GM19193 (cell line): ENCODE measurements at regions not wholly inside any gene's neighbourhood (a gene's known extent, or its start where the extent isn't known, plus 50 kb on each side); places are given as distances from the start of the nearest gene placed in this dataset.

ENCODE experiments used
- POLR2A ChIP-seq: IDR thresholded peaks from 4 replicates; pipeline ENCODE4 v1.6.1; 2011; ENCODE audit not compliant: insufficient read depth, insufficient read length; ENCODE audit errors: extremely low read depth

DNA sequence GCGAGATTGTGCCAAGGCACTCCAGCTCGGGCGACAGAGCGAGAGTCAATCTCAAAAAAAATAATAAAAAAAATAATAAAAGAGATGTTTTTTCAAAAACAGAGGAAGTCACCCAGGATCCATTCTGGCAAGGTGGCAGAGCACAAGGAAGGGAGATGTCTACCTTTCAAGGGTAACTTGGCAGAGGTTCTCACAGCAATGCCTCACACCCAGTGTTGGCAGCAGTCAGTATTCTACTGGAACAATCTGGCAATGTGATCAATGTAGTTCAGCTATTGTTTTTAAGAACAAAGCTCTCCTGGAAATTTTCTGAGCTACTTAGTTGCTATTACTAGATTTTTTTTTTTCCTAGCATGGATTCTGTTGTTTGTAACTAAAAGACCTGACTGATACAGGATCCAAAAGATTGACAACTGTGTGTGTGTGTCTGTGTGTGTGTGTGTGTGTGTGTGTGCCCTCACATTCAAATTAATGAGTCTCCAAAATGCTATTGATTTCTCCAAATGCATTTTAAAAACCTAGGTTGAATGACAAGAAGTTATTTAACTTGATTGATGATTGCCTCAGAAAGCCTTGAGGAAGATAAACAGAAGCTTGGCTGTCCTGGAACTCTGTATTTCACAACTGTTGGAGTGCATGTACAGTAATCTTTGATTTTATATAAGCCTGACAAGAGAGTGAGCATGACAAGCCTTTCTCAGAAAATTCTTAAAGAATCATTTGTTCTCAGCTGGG, 114.1 kb upstream of the RREB1 start:
- TF ChIP-seq POLR2A: no peak

DNA sequence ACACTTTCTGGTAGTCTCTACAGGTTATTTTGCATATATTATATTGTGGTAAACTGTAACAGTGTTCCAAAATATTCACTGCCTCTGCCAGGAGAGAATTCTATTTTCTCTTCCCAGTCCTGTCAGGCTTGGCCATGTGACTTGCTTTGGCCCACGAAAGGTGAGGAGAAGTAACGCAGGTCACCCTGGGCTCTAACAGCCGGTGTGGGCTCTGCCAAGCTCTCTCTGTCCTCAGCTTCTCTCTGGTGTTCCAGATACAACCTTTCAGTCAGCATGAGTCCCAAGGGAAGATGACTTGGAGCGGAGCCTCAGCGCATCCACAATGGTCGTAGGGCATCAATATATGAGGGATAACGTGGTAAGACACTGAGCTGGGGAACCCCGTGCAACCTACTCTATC, 113.0 kb upstream of the RREB1 start:
- no peak for TF ChIP-seq POLR2A

DNA sequence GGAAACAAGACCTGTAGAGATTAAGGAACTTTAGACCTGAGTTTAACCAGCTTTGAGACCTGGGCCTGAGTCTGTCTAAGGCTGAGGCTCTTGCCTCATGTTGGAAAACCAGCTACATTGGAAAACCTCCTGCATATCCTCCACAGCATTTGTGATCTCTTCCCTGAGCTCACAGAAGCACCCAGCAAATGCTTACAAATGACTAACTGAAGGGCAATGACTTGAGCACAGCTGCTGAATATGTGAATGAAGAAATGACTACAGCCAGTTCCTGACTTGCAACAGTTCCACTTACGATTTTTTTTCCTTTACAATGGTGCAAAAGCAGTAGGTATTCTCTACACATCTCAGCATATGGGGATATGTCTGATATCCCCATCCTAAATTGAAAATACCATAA, 112.4 kb upstream of the RREB1 start:
- no peak for TF ChIP-seq POLR2A

DNA sequence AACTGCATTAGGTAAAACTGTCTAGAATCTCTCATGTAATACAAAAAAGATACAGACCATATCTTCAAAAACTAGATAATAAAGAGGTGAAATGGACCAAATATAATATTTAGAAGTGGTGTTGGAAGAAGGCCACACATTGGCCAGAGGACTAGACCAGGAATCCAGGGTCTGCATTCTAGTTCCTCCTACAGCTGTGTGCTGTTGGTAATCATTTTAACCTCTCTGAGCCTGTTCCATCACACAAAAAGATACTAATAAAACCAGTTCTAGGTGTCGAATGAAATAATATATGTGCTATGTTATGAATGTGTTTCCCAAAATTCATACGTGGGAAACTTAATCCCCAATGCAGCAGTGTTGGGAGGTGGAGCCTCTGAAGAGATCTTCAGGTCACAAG, 111.6 kb upstream of the RREB1 start:
- no peak for TF ChIP-seq POLR2A

DNA sequence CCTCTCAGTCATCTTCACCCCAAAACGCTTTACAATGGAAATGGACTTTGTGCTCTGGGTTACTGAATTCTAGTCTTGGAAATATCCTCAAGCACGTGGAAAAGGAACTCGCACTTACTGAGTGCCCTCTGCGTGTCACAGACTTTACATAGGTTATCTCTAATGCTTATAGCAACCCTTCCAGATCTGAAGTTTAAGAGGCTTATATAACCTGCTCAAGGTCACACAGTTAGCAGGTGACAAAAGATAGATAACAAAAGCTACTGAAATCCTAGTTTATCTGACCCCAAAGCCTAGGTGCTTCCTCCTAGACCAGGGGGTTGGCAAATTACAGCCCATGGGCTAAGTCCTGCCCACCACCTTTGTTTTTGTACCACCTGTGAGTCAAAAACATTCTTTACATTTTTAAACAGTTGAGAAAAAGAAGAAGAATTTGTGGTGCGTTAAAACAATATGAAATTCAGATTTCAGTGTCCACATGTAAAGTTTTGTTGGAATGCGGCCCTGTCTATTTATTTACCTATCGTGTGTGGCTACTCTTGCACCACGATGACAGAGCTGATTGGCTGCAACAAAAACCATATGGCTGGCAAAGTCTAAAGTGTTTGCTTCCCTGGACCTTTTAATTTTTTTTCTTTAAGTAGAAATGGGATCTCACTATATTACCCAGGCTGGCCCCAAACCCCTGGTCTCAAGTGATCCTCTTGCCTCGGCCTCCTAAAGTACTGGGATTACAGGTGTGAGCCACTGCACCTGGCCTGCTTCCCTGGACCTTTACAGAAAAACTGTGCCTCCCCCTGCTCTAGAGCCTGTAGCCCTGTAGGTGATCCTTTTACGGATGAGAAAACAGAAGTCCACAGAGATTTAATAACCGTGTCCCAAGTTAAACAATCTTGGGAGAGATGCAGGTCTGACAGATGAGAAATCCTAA, 110.2 kb upstream of the RREB1 start:
- no peak for TF ChIP-seq POLR2A

DNA sequence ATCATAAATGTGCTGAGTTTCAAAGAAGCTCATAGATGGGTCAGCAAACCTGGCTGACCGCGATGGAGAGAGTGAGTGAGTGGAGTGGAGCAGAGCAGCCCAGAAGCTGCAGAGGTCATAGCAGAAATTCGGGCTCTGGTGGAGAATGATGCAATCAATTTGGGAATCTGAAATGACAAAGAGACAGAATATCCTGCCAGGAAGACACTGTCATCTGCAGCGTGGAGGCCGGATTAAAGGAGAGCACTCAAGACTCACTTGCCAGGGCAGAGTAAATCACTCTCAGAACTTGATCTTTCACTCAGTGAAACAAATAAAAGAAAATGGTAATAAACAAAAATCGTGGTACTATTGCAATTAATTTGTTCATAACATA, 109.6 kb upstream of the RREB1 start:
- TF ChIP-seq POLR2A: no peak

DNA sequence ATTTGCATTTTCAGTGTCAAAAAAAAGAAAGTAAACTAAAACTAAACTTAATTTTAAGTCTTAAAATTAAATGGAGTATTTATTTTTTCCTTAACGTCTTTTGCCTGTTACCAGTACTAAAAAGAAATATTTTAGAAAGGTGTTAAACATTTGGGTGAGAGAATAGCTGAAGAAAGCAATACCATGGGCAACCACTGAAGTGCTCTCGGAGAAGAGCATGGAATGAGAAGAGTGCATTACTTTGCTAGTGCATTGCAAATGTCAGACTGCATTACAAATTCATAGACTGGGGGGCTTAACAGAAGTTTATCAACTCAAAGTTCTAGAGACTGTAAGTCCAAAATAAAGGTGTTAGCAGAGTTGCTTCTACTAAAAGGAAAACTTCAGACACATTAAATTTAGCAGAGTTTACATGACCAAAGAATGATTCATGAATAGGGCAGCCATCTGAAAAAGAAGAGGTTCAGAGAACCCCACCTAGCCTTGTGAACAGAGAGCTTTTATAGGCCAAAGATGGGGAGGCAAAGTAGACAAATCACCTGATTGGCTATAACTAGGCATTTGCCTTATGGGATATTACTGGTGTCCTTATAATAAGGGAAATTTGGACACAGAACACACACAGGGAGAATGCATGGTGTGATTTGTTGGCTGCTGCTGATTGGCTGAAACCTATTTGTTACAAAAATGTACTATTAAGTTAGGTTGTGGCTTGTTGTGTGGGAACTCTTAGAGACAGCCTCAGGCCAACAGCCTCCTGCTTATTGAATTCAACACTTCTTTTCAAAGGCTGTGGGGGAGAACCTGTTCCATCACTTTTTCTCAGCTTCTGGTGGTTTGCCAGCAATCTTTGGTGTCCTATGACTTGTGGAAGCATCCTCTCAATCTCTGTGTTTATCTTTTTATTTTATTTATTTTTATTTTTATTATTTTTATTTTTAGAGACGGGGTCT, 106.7 kb upstream of the RREB1 start:
- no peak for TF ChIP-seq POLR2A

DNA sequence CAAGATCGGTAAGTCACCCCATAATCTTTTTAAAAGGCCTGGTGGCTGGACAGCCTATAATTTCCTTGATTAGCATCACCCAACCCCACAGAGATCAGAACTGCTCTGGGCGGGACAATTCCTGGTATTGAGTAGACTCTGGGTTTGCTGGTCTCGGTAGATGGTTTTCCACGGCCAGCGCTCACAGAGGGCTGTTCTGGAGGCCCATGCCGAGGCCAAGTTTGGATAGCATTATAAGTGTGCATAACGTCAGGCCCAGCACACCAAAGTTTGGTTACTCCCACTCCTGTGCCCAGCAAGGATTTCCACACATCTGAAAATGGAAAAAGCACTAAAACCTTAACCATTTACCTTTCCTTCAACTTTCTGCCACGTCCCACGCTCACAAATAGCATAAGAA, 104.7 kb upstream of the RREB1 start:
- TF ChIP-seq POLR2A: no peak

DNA sequence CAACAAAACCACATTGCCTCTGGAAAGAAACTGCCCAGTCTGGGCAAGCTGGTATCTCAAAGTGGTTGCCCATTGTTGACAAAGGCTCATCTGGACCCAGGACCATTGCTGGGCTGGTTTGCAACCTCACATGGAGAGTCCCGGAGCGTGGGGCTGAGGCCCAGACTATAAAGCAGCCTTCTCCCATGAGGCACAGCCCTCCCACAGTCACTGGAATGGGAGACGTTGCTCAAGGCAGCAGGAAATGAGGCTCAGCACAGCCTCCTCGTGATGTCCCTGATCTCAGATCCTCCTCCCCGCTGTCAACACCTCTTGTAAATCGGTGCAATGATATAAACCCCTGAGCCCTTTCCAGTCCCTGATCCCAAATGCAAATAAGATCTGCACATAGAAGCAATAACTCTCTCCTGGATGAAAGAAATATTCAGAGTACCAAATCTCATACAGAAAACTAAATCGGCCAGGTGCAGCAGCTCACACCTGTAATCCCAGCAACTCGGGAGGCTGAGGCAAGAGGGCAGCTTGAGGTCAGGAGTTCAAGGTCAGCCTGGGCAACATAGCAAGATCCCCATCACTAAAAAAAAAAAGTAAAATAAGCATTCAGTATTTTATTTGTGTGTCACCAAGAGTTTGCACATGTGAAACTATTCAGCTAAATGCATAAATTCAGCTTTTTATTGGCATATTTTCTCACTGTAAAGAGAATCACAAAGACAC, 103.0 kb upstream of the RREB1 start:
- TF ChIP-seq POLR2A: no peak

DNA sequence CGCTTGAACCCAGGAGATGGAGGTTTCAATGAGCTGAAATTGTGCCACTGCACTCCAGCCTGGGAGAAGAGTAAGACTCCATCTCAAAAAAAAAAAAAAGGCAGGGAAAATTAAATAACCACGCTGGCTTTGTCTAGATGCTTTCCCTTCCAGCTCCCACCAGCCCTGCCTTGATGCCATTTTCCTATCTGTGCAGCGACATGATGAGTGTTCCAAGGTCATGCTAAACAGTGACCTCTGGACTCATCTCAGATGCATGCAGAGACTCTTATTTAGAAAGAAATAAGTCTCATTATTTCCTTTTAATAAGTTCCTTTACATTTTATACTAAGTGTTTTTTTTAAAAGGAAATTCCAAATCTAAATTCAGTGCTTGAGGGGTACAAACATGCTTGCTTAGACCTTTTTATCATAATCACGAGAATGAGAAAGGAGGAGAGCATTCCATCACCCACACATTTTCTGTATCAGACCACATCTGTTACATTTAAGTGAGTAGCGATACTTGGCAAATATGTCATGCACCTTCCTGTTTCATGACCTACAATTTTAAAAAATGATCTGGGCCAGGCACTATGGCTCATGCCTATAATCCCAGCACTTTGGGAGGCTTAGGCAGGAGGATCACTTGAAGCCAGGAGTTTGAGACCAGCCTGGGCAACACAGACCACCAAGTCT, 101.1 kb upstream of the RREB1 start:
- TF ChIP-seq POLR2A: no peak

DNA sequence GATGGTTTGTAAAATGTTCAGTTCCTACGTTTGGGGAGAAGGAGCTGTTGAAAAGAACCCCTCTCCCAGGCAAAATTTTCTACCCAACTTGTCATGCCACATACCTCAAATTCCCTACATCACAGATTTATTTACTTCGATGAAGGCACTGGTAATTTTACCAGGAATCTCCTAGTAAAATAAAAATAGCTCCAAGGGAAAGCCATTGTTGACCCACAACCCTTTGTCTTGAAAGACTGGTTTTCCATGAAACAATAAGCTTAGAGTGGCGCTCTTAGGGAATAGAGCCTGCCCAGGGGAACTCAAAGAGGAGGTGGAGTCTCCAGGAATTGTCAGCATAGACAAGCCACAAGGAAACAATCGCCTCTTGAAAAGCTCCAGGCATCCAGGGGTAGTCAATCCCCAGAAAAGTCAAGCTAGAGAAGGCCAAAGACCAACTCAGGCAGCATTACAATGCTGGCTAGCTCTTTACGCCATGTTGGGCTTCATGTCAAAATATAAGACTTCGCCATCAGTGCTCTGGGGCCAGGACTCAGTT, 99.2 kb upstream of the RREB1 start:
- no peak for TF ChIP-seq POLR2A

DNA sequence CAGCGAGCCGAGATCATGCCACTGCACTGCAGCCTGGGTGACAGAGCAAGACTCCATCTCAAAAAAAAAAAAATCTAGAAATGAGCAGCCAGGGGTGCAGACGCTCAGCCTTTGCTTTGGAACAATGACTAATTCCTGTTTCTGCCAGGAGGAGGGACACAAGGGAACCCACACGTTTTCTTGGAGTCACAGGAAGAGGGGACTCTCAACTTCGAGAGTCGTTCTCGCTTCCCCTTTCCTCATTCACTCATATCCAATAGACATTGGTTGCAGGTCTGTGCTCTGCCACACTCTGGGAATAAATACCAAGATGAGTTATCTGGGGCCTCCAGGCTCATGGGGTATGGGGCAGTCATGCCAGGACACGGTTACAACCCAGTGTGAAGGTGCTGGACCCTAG, 91.5 kb upstream of the RREB1 start:
- TF ChIP-seq POLR2A: no peak

DNA sequence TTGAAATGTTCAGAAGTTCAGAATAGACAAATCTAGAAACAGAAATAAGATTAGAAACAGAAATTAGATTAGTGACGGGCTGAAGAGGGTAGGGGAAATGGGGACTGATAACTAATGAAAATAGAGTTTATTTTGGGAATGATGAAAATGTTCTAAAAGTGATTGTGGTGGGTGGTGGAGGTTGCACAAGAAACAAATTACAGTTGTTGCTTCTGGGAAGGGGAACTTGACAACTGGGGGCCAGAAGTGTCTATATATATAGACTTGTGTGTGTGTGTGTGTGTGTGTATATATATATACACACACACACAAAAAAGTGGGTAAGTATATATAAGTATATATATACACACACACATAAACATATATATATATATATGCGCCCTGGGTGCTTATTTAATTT, 86.5 kb upstream of the RREB1 start:
- no peak for TF ChIP-seq POLR2A

DNA sequence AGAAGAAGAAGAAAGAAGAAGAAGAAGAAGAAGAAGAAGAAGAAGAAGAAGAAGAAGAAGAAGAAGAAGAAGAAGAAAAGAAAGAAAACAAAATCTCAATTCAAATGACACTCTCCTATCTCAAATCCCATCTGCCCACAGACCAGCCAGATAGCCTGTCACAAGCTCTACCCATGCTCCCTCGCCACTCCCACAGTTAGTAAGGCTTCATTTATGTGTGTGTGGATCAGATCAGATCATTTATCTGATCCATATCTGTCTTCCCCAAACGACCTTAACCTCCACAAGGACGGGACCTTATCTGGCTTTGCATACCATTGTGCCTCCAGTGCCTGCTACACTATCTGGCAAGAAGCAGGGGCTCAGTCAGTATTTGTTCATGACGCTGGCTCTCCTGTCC, 81.9 kb upstream of the RREB1 start:
- TF ChIP-seq POLR2A: no peak

DNA sequence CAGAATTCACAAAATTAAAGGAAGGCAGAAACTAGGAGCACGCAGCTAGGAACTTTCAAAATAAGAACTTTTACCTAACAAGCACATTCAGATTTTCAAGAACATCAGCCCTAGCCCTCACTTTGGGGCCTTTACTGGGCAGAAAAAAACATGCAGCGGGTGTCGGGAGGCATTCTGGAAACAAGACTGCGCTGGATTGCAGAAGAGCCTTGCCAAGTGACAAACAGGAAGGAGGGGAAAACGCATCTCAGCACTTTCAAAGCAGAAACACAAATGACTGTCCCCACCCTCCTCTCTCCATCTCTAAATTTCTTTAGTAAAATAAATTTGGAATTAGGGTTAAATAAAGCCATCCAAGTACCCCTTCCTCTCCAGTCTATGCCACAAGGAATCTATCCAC, 74.6 kb upstream of the RREB1 start:
- TF ChIP-seq POLR2A: no peak
